ENCODE measurements at regions not wholly inside any gene's neighbourhood (a gene's known extent, or its start where the extent isn't known, plus 50 kb on each side); places are given as distances from the start of the nearest gene placed in this dataset.
A peak's percentile ranks its signal among the peaks of the same experiment; 100 is the strongest.

DNA sequence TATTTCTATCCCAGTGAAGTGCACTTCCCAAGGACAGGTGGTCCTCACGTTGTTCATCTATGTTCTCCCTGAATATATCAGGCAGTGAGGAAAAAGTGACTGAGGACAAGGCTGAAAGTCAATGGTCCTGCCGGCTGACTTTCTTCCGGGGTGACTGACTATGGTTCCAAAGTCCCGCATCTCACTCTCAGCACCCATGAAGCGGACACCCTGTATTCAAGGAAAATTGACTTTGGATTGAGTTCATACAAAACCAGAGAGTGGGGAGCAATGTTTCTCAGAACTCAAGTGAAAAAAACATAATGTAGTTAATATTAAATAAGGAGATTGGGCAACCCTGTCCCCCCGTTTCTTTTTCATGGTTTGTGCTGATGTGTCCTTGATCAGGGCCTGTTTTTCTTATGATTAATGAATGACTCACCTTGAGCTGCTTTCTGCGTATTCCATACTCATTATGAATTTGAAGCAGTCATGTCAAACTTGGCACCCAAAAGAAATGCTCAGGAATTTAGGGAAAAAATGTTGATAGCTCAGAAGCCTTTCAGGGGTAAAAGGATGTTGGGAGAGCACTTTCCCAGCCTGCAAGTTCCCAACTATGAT lies 184.0 kb downstream of the CYLD start:
- peak; percentile 45 for DNase-seq (ENCODE audit: low spot score)

DNA sequence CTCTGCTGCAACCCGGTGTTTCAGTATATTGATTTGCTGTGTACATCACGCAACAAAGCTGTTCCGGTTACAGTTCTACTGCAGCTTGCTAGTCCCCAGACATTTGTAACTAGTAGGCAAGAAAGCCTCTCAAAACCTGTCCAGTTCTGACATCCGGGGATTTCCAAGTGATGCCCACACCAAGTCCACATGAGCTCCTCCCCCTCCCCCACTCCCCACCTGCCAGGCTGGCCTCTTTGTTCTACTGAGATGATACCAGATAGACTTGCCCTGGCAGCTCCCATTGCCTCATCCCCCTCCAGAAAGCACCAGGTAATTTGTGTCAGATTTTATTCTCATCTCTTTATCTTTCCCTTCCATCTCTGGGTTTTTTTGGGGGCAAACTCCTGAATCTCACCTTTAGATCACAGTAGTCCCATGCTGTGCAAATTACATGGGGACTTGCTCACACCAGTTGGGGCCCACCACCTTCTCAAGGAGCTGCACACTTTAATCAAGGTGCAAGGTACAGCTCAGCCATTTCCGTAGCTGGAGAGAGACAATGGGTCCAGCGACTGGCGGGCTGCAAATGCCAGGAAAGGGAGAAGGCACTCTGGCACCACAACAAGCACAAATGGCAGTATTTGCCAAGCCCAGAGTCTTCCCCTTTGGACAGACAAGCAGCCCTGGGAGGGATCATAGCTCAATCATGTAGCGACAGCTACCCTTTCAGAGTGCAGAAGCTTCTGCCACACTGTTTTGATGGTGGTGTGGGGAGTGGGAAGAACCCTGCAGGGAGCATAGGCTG lies 183.1 kb downstream of the CYLD start:
- DNase-seq (ENCODE audit: low spot score), result no peak

DNA sequence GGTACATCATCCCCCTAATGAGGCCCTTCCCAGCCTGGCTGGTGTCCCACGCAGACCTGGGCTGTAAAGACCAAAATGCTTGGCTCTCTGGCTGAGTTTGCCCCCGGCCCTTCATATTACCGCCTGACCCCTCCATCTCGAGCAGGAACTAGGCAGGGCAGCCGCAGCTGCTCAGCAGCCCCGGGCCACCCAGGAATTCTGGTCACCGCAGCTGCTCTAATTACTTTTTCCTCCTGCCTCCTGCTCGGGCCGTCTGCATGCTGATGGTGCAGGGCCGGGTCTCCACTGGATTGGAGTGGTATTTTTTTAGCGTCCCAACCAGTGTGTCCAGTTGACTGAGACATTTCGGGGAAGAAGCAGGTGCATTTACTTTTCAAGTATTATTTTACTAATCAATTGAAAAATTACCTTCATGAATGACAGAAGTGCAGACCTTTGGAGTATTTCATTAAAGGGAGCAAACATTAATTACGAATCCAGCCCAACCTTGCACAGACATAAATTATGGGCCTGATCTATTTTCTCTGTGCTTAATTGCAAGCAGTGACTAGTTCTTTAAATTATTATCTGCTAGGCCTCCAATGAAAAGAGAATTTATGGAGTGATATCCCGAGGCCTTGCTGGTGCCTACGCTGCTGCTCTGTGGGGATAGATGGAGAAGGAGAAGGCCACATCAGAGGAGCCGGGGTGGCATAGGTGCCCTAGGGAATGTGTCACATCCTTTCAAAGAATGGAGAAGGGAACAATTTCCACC lies 176.2 kb downstream of the CYLD start:
- no peak for DNase-seq (ENCODE audit: low spot score)

DNA sequence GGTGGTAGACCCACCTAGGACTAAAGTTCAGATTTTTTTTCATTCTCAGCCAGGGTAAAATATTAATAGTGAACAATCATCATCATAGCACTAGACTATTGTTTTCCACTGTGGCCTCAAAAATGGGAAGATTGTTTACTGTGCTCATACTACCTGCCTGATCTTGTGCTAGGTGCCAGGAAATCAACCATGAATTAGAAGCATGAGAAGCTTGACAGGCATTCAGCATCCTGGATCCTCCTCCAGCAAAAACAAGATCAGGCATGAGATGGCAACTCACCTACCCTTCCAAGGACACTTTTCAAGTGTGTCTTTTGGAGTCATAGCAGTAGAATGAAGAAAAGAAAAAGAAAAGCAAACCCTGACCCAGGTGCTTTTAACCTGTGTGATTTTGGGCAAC lies 174.2 kb downstream of the CYLD start:
- no peak for DNase-seq (ENCODE audit: low spot score)

DNA sequence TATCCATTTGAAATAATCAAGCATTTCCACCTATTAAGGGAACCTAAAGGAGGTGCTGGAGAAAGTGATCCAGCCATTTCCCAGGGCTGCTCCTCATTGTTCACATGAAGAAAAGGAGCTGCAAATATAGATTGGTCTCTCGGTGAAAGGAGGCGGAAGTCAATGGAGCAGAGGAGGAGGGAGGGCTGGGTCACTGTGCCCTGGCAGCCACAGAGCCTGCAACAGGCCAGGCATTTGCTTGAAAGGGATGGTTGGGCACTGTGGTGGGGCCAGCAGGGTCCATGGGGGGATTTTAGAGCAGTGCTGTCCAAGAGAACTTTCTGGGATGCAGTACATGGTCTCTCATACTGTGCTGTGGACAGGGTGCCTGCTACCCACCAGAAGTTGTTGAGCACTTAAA lies 173.2 kb downstream of the CYLD start:
- DNase-seq (ENCODE audit: low spot score), result no peak

DNA sequence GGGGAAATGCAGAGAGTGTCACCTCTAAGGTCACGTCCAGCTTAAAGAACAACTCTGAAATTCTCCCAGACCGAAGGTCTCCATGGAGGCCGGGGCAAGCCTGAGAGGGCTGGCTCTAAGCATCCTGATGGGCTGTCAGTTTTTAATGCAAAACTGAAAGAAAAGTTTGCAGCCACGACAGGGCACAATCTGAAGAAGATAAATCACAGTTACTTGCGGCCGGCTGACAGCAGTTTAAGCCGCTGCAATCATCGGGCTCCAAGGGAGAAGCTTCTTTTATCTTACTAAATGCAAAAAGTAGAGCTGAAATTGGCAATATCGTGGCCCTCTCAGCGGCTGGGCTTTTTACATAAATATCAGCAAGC lies 168.8 kb downstream of the CYLD start:
- DNase-seq (ENCODE audit: low spot score), result no peak

DNA sequence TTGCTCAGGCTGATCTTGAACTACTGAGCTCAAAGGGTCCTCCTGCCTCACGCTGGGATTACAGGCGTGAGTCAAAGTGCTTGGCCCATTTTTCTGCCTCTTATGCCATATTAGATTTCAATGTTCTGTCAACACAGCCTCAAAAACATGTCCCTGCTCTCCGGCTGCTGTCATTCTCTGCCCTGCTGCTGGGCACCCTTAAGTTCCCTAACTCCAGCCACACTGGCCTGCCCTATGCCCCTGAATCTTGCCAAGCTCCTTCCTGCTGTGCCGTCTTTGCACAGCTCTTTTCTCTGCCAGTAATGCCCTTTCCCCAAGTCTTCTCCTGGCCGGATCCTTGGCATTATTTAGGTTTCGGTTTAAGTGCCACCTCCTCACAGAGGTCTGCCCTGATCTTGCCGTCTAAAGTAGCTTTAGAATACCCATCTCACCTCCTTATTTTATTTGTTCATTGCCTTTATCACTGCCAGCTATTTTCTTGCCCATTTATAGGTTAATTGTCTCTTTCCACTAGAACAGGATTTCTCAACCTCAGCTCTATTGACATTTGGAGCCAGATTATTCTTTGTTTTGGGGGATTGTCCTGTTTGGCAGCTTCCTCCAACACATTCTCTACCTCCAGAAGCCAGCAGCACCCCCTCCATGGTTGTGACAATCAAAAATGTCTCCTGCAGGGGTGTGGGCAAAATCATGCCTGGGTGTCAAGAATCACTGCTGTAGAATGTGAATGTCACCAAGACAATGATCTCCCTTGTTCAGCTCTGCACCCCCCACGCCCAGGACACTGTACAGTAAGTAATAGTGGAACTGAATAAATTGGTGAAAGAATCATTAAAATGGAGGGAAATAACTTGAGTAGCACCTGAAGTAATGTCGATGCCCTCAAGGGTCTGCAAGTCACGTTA lies 168.2 kb downstream of the CYLD start:
- DNase-seq (ENCODE audit: low spot score), result no peak

DNA sequence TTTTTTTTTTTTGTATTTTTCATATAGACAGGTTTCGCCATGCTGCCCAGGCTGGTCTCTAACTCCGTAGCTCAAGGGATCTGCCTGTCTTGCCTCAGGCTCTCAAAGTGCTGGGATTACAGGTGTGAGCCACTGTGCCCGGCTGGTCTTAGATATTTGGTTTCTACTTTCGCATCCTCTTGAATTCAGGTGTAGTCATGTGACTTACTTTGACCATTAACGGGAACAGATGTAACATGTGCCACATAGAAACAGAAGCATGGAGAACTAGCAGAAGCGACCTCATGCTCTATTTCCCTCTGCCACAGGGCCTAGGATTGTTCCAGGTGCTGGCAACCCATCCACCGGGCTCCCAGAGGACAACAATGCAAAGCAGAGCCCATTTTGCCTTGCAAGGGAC lies 166.6 kb downstream of the CYLD start:
- no peak for DNase-seq (ENCODE audit: low spot score)

DNA sequence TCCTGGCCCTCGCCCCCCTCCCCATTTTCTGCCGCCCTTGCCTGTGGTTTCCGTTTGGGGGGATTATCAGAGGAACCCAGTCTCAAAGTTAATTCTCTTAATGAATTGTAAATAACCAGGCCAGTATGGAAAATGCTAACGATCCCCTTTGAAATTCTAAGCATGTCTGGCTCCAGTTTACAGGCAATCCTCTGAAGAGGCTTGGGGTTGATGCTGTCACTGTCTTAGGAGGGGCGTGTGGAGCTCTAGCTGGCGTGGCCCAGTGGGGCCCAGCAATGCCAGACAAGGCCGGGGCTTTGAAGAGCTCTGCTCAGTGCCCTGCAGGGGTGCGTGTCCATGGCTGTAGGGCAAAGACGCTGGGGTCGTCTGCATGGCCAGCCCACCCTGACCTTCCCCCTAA lies 164.6 kb downstream of the CYLD start:
- DNase-seq (ENCODE audit: low spot score), result no peak

DNA sequence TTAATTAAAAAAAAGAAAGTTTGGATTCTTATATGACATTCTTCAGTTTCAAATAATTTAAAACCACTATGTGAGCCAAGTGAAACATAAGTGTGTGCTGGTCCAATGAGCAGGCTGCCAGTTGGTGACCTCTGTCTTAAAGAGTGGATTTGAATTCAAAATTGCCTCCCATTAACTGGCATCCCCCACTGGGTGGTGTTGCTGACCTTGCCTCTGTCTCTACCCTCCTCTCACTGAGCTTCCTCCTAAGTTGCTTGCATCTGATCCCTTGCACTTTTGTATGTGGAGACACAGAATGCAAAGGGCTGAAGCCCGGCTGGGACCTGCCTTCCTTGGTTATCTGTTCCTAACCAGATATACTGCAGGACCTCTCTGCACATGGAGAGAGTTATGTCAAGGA lies 160.6 kb downstream of the CYLD start:
- no peak for DNase-seq (ENCODE audit: low spot score)

DNA sequence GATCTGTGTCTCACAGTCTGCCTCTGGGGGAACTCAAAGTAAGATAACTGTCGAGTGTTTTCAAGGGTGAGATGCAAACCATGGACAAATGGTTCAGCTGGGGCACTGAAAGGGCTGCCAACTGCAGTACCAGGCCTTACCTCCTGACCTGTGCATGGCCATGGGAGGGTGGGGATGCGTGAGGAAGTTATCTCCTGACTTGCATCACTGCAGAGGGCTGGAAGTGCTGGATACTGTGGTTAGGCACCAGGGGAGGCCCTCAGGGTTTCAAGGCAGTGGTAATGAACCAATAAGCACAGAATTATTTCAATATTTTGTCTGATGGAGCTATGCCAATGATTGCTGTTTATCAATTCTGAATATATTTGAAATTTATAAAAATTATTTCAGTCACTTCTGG lies 159.2 kb downstream of the CYLD start:
- DNase-seq (ENCODE audit: low spot score), result no peak

DNA sequence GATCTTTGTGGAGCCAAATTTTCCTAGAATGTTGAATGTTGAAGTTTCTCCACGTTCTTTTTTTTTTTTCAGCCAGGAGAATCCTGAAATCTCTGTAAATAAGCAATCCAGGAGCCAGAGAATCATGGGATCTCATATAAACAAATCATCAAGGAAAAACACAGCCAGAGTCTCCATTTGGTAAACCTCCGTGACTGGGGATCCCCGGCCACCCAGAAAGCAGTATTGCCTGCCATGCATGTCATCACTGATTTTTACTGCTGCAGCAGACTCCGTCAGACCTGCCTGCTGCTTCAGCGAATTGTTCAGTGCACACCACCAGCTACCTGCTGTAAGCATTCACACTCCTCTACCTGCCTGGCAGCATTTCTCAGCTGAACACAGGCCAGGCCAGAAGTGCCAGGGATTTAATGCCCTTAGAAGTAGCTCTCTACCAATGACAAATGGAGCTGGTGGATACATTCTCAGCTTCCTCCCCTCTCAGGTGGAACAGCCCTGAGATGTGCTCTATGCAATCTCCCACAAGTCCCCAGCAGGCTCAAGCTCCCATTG lies 158.6 kb downstream of the CYLD start:
- no peak for DNase-seq (ENCODE audit: low spot score)

DNA sequence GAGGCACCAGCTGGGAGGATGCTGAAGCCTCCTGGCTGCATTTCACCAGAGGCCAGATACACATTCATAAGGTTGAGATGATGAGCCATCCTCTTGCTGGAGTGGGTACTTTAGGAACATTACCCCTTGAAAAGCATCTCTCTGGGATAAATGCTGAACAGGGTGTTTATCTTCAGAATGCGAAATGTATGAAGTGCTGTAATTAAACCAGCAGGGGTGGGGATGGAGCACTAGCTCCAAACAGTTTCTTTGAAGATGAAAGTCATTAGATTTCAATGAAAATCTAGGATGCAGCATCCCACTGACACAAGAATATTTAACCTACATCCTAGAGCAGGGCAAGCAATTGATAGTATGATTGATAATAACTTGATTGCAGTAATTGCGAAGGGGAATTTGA lies 158.1 kb downstream of the CYLD start:
- DNase-seq (ENCODE audit: low spot score), result no peak

DNA sequence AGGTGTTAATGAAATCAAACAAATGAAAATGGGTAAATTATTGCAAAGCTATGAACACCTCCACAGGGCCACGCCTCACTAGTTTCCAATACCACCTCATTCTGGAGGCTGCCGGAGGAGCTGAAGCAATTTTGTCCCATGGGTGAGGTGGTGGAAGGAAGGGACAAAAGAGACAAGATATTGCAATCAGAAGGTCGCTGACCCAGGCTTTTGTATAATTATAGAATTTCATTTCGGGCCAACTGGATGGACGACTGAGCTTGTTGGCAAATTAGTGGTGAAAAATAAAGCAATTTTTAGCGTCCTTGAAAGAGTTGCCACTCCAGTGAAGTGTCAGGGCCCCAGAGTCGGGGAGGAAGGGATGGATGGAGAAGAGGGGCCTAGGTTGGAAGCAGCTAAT lies 147.9 kb downstream of the CYLD start:
- no peak for DNase-seq (ENCODE audit: low spot score)

DNA sequence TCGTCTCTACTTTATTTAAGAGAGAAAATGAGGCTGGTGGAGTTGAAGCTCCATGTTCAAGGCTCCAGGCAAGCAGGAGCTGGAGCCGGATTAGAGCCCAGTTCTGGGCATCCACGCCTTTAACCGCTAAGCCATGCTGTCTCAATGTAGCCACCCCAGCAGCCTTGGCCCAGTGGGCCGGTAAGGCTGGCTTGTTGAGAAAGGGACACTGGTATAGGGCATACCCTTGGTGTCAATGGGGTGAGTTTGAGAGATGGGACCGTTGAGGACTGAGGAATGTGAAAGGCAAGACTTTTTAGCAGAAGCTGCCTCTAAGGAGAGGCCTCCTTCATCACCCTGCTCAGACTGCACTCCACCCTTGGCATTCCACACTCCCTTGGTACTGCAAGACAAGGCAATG lies 147.4 kb downstream of the CYLD start:
- no peak for DNase-seq (ENCODE audit: low spot score)

DNA sequence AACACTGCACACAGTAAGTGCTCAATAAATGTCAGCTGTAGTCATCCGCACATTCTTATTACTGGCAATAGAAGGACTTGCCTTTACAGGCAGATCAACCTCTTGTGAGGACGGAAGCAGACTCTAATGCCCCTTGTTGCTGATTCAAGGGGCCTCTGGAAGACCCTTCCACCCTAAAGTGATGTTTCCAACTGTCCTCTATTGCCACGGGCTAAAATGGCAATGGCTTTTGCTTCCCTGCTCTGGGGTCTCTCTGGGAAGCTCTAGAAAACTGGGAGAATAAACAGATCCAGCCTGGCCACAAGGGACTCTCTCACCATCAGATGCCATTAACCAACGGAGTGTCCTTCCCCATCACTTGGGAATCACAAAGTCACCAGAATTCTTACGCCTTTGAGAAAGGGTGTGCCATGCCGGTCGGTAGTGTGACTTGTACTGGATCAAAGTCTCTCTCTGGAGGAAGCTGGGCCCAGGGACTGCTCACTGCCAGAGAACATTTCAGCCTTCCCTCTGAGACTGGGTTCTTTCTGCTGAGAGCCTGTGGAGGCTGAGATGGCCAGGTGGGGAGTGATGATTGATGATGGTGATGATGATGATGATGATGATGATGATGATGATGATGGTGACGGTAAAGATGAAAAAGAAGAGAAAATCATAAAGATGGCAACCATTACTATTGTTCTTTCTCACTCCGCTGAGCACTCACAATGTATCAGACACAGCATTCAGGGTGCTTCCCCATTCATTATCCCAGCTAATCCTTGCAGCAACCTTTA lies 146.8 kb downstream of the CYLD start:
- no peak for DNase-seq (ENCODE audit: low spot score)

DNA sequence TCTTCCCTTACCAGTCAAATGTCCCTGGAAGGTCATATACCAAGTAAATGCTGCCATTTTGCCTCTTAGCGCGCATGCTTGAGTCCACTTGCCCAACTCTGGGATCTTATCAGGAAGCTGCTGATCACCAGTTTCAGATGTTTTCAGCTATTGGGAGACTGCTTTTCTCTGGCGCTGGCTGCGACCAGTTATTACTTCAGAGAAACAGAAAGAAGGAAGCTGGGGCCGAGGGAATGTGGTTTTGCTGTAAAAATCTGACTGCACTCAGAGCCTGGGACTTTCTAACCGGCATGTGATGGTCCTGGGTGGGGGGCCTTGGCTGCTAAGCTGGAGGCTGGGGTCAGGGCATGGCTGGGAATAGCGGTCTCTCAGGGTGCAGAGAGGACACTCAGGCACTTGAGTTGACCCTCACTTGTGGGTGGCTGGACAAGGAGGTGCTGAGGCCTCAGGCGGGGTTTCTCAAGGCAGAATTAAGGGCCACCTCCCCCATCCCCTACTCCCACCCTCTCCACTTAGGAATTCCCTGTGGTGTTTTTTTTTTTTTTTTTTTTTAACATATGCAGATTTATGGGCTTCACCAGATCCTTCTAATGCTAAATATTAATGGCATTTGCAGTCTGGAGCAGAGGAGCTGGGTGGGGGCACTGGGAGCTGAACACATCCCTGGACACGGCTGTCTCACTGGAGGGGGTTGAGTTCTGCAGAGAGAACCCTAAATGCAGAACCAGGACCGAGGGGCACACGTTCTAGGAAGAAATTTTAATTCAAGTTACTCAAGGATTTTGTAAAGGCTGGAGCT lies 145.8 kb downstream of the CYLD start:
- DNase-seq (ENCODE audit: low spot score), result no peak

DNA sequence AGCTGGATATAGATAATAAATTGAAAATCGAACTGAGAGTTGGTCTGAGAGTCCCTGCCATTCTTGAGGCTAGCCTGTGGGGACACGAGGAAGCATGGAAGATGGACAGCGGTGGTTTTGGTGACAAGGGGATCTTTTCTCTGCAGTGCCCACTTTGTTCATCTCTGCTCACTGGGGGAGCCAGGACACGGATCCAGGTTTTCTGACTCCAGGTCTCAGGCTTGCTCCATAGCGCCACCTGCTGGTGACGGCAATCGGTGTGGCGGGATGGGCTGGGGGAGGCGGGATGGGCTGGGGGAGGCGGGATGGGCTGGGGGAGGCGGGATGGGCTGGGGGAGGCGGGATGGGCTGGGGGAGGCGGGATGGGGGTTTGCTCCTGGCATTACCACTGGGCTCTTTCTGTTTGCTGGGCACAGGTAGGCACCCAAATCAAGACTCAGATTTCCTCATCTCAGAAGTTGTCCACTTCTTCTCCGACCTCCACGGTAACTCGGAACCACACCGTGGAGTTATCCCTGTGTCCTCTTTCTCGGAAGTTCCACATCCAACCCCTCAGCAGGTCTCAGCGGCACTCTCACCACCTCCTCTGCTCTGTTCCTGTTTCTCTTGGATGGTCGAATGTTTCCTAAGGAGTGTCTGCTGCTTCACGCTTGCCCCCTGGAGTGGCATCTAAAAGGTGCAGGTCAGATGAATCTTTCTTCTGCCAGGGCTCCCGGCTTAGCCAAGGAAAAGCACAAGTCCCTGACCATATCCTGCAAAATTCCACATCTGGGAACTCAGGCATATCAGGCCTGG lies 142.4 kb downstream of the CYLD start:
- no peak for DNase-seq (ENCODE audit: low spot score)

DNA sequence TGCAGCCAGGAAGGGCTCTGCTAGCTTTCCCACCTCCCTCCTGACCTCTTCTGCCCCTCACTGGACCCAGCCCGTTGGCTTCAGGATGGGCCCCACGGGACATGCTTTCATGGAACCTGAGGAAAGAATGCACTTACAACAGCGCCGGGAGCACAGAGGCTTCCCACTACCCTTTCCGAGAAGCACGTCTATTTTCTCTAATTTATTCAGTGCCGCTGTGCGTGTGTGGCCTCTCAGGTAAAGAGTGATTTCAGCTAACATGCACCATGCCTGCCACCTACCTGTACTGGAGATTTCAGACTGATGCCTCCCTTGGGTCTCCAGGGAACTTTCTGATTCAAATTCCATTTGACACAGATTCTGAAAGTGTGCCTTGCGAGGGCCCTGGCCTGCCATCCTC lies 140.1 kb downstream of the CYLD start:
- peak; percentile 37 for DNase-seq (ENCODE audit: low spot score)
